A549 (cell line): ENCODE measurements at regions not wholly inside any gene's neighbourhood (a gene's known extent, or its start where the extent isn't known, plus 50 kb on each side); places are given as distances from the start of the nearest gene placed in this dataset.

ENCODE experiments used
- ATAC-seq, 2 experiments: fragments of 200-7000 bp in 1 of 2; fragments of >200 bp in 1 of 2; cut with Nextera tagmentation in 1 of 2; cut with Tn5 transposase in 1 of 2; 3 replicates each; pipeline versions ENCODE4 v1.8.0 to v1.9.1; 2018 to 2020; ENCODE audit warnings: mild to moderate bottlenecking in 1 of 2, moderate library complexity in 1 of 2
- CTCF ChIA-PET: fragments of 300-600 bp; sonication (Branson Sonifier 250); formaldehyde crosslinking; extraction: SDS; loops from one replicate; lab custom pipeline; 2021; ENCODE audit warnings: antibody characterized with exemption, inconsistent platforms; lab: Yijun Ruan, JAX
- POLR2A ChIA-PET: fragments of 350-600 bp; formaldehyde crosslinking; extraction: SDS; loops from one replicate; lab custom pipeline; 2021; ENCODE audit warnings: antibody characterized with exemption, inconsistent platforms; lab: Yijun Ruan, JAX
- DNase-seq, 2 experiments: peaks; one replicate each; pipeline versions ENCODE4 v3.0.0 to v3.0.0-alpha.2; 2011 to 2016; ENCODE audit warnings: low read depth in 1 of 2, low spot score in 1 of 2
- FAIRE-seq: peaks from 2 replicates; lab custom pipeline; 2011; peaks lifted over from hg19 to GRCh38; lab: Jason Lieb, UNC
- H3K27ac ChIP-seq, 2 experiments: fragments of >200 bp; sonication (Bioruptor Twin); formaldehyde crosslinking; 3 replicates each; pipeline ENCODE4 v1.5.1; 2016 to 2017
- H3K4me1 ChIP-seq: fragments of >200 bp; sonication (Bioruptor Twin); formaldehyde crosslinking; 3 replicates; pipeline ENCODE4 v1.6.1; 2016
- H3K4me2 ChIP-seq: fragments of >200 bp; sonication (Bioruptor Twin); formaldehyde crosslinking; 3 replicates; pipeline ENCODE4 v1.6.1; 2016
- H3K4me3 ChIP-seq: fragments of >200 bp; sonication (Bioruptor Twin); formaldehyde crosslinking; 3 replicates; pipeline ENCODE4 v1.5.1; 2016
- H3K9me3 ChIP-seq: fragments of >200 bp; sonication (Bioruptor Twin); formaldehyde crosslinking; 3 replicates; pipeline ENCODE4 v1.6.1; 2016
- ATOH8 ChIP-seq: fragments of 250-450 bp; sonication (Bioruptor Pico); IDR thresholded peaks from 2 replicates; pipeline ENCODE4 v1.5.0; 2020; ENCODE audit warnings: low read depth, mild to moderate bottlenecking, moderate library complexity
- BCL3 ChIP-seq: fragments of >200 bp; sonication (Bioruptor Twin); formaldehyde crosslinking; IDR thresholded peaks from 3 replicates; pipeline ENCODE4 v1.6.1; 2016
- CHD2 ChIP-seq: fragments of 150-350 bp; IDR thresholded peaks from 2 replicates; pipeline ENCODE4 v1.6.1; 2014; ENCODE audit warnings: low read length; ENCODE audit not compliant: partially characterized antibody
- CHD4 ChIP-seq: fragments of 200-600 bp; sonication (generic); IDR thresholded peaks from 2 replicates; pipeline ENCODE4 v1.6.1; 2016; ENCODE audit warnings: antibody characterized with exemption, mild to moderate bottlenecking, borderline replicate concordance
- CTCF ChIP-seq: fragments of >200 bp; sonication (Bioruptor Twin); formaldehyde crosslinking; IDR thresholded peaks from 3 replicates; pipeline ENCODE4 v1.5.1; 2016
- E2F6 ChIP-seq: IDR thresholded peaks from 2 replicates; pipeline ENCODE4 v1.6.1; 2012; ENCODE audit warnings: low read depth, borderline replicate concordance
- EHMT2 ChIP-seq: fragments of 200-600 bp; sonication (generic); IDR thresholded peaks from 2 replicates; pipeline ENCODE4 v1.6.1; 2016; ENCODE audit warnings: antibody characterized with exemption, low read depth, mild to moderate bottlenecking, moderate library complexity
- FOXS1 ChIP-seq: fragments of 250-450 bp; sonication (Bioruptor Pico); IDR thresholded peaks from 2 replicates; pipeline ENCODE4 v1.5.0; 2020; ENCODE audit warnings: mild to moderate bottlenecking, moderate library complexity
- HDAC2 ChIP-seq: fragments of 200-600 bp; sonication (generic); IDR thresholded peaks from 2 replicates; pipeline ENCODE4 v1.6.1; 2016
- HEYL ChIP-seq: fragments of 250-450 bp; sonication (Bioruptor Pico); IDR thresholded peaks from 2 replicates; pipeline ENCODE4 v1.8.0; 2021; ENCODE audit warnings: mild to moderate bottlenecking, moderate library complexity
- JUN ChIP-seq, 2 experiments: fragments of >200 bp; sonication (Bioruptor Twin); formaldehyde crosslinking; IDR thresholded peaks; 2 replicates in 1 of 2; 3 replicates in 1 of 2; pipeline ENCODE4 v1.6.1; 2016 to 2017
- JUNB ChIP-seq: fragments of >200 bp; sonication (Bioruptor Twin); formaldehyde crosslinking; IDR thresholded peaks from 2 replicates; pipeline ENCODE4 v1.6.1; 2016
- POLR2A ChIP-seq: IDR thresholded peaks from 2 replicates; pipeline ENCODE4 v1.6.1; 2012; ENCODE audit warnings: mild to moderate bottlenecking, low read length
- RAD21 ChIP-seq, 2 experiments: fragments of >200 bp in 1 of 2; sonication (Bioruptor Twin) in 1 of 2; formaldehyde crosslinking in 1 of 2; IDR thresholded peaks in 1 of 2; conservative IDR thresholded peaks in 1 of 2; 2 replicates in 1 of 2; 3 replicates in 1 of 2; pipeline ENCODE4 v1.6.1; 2012 to 2018; ENCODE audit warnings: inconsistent platforms in 1 of 2
- RCOR1 ChIP-seq: fragments of 150-350 bp; IDR thresholded peaks from 2 replicates; pipeline ENCODE4 v1.6.1; 2014; ENCODE audit warnings: antibody characterized with exemption, low read length, low read depth
- RNF2 ChIP-seq: fragments of 200-600 bp; sonication (generic); IDR thresholded peaks from 2 replicates; pipeline ENCODE4 v1.6.1; 2016; ENCODE audit warnings: low read depth, mild to moderate bottlenecking, antibody characterized with exemption, moderate library complexity, borderline replicate concordance
- SMC3 ChIP-seq: fragments of >200 bp; sonication (Bioruptor Twin); formaldehyde crosslinking; IDR thresholded peaks from 3 replicates; pipeline ENCODE4 v1.6.1; 2018; ENCODE audit warnings: inconsistent platforms
- SREBF2 ChIP-seq: fragments of 450-650 bp; IDR thresholded peaks from 2 replicates; pipeline ENCODE4 v1.6.1; 2014; ENCODE audit warnings: mild to moderate bottlenecking, moderate library complexity
- ZFP36 ChIP-seq: fragments of 450-650 bp; IDR thresholded peaks from 2 replicates; pipeline ENCODE4 v1.6.1; 2014; ENCODE audit warnings: borderline replicate concordance; ENCODE audit not compliant: partially characterized antibody
- ZNF302 ChIP-seq: fragments of 250-450 bp; sonication (Bioruptor Pico); IDR thresholded peaks from 2 replicates; pipeline ENCODE4 v1.9.0; 2021; ENCODE audit warnings: inconsistent platforms, mild to moderate bottlenecking, moderate library complexity
- WGBS: methylation state at CpG from one replicate; pipeline ENCODE4 v1.1.6; 2017; ENCODE audit errors: missing lambda C conversion rate; 5-methylcytosine and 5-hydroxymethylcytosine counted together

- FAIRE-seq (no peak), ATAC-seq (no peak)
- H3K4me1 ChIP-seq: no peaks in the 10 kb centered on the region
- POLR2A ChIA-PET: interaction anchor here (0.6 kb wide), 1 partner anchor 258 kb away, joined by 3 read pairs; no protein-coding TSS in a partner anchor
- no peak overlapping the region for H3K27ac ChIP-seq
- CTCF ChIA-PET: no interaction called here
- WGBS: 46% methylated on average over 7 of the region's 7 CpGs
- TF ChIP-seq POLR2A (no peak), CHD4 (no peak), ZNF302 (no peak), HDAC2 (no peak), FOXS1 (CRISPR knock-in tag) (no peak), RNF2 (no peak), RCOR1 (no peak), EHMT2 (no peak), CHD2 (no peak), SREBF2 (no peak), SMC3 (no peak), JUN (IDR thresholded peaks at IDR 0.05) (no peak)
- TF ChIP-seq, all 56 proteins: peak for 0
- Histone ChIP-seq H3K4me2 (no peak overlapping the region), H3K4me3 (no peak overlapping the region), H3K9me3 (no peaks in the 10 kb centered on the region)
- no peak for DNase-seq
Measured at GRCh38 chr7:93011351-93012294, 106.2 kb downstream of the SAMD9 start.

- FAIRE-seq: no peak
- WGBS: 19% methylated on average over 3 of the region's 3 CpGs
- Histone ChIP-seq H3K4me3 (no peak overlapping the region), H3K4me2 (no peak overlapping the region), H3K4me1 (no peaks in the 10 kb centered on the region), H3K27ac (no peak overlapping the region), H3K9me3 (no peaks in the 10 kb centered on the region)
- ChIA-PET CTCF (no interaction called here), POLR2A (no interaction called here)
- no peak for ATAC-seq
- no peak for DNase-seq
- TF ChIP-seq BCL3: no peak
- no peak for TF ChIP-seq CTCF
- no peak for TF ChIP-seq ZNF302
- TF ChIP-seq E2F6: no peak
- no peak for TF ChIP-seq ZFP36
- no peak for TF ChIP-seq HEYL (CRISPR knock-in tag)
- TF ChIP-seq CHD2: no peak
- TF ChIP-seq RAD21 (conservative IDR thresholded peaks at IDR 0.05 in 1 of 2, IDR thresholded peaks at IDR 0.05 in 1 of 2): no peak
- TF ChIP-seq JUNB: no peak
- no peak for TF ChIP-seq ATOH8 (CRISPR knock-in tag)
Measured at GRCh38 chr7:93008833-93009232, 108.9 kb downstream of the SAMD9 start.
